ENCODE measurements at regions not wholly inside any gene's neighbourhood (a gene's known extent, or its start where the extent isn't known, plus 50 kb on each side); places are given as distances from the start of the nearest gene placed in this dataset.

DNA sequence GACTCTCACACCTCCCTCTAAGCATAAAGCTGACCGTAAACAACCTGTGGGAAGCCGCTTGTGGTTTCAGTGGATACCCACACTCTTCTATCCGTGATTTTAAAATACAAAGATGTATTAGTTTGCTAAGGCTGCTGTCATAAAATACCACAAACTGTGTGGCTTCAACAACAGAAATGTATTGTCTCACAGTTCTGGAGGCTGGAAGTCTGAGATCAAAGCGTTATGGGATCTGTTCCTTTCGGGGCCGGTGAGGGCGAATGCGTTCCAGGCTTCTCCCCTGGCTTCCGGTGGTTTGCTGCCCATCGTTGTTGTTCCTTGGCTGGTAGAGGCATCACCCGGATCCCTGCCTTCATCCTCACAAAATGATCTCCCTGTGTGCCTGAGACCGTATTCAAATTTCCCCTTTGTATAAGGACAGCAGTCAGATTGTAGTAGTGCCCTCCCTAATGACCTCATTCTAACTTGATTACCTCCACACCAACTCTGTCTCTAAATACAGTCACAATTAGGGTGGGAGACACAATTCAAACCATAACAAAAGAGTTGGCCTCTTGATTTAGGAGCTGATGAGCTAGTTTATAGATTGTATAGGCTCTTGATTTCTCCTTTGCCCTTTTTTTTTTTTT, 210.6 kb upstream of the SOX4 start:
- CTCF ChIA-PET, result interaction anchor here (0.6 to 1.6 kb wide), 2 partner anchors 8 to 14 kb away, joined by 3 to 6 read pairs; no protein-coding TSS in a partner anchor
- no peak for DNase-seq (ENCODE audit: low read depth)
- Histone ChIP-seq H3K36me3 (ENCODE audit: control insufficient read depth, insufficient read depth, low read length) (no peaks in the 10 kb centered on the region), H3K27me3 (ENCODE audit: control insufficient read depth, insufficient read depth, low read length) (no peaks in the 10 kb centered on the region), H3K4me3 (ENCODE audit: low read depth, low read length) (no peak overlapping the region)
- POLR2A ChIA-PET, result no interaction called here
- TF ChIP-seq, protein P1, sequence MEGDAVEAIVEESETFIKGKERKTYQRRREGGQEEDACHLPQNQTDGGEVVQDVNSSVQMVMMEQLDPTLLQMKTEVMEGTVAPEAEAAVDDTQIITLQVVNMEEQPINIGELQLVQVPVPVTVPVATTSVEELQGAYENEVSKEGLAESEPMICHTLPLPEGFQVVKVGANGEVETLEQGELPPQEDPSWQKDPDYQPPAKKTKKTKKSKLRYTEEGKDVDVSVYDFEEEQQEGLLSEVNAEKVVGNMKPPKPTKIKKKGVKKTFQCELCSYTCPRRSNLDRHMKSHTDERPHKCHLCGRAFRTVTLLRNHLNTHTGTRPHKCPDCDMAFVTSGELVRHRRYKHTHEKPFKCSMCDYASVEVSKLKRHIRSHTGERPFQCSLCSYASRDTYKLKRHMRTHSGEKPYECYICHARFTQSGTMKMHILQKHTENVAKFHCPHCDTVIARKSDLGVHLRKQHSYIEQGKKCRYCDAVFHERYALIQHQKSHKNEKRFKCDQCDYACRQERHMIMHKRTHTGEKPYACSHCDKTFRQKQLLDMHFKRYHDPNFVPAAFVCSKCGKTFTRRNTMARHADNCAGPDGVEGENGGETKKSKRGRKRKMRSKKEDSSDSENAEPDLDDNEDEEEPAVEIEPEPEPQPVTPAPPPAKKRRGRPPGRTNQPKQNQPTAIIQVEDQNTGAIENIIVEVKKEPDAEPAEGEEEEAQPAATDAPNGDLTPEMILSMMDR (IDR thresholded peaks at IDR 0.05; ENCODE audit: insufficient read depth, low read depth, low read length), result no peak

DNA sequence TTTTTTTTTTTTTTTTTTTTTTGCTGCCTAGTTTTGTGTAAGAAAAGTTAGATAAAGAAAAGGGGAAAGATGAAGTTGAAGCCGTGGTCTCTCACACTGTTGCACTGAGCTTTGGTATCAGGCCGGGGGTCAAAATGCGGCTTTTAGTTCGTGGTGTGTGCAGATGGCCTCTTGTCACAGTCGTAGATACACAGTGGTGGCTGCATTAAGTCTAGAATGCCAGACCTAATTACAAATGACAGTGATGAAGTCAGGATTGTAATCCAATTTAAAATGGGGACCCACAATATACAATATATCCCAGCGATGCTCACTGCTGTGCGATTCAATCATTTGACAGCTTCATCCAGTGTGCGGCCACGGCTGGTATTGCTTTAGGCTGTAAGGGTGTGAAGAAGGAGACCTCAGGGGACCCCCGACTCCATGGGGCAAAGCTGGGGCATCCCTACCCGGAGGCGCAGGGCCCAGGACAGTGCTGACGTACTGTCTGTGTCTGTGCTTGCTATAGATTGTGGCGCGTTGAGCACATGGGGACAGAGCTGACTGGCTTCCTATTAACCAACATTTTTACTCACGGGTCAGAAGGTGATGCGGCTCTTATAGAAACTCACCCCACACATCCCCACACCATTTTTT, 210.0 kb upstream of the SOX4 start:
- ChIA-PET CTCF (interaction anchor here (0.6 to 1.4 kb wide), 2 partner anchors 9 to 12 kb away, joined by 3 to 4 read pairs; no protein-coding TSS in a partner anchor), POLR2A (no interaction called here)
- DNase-seq (ENCODE audit: low read depth), result no peak
- TF ChIP-seq, protein P1 (IDR thresholded peaks at IDR 0.05; ENCODE audit: insufficient read depth, low read depth, low read length), result no peak
- no peaks in the 10 kb centered on the region for H3K27me3 ChIP-seq (ENCODE audit: control insufficient read depth, insufficient read depth, low read length)
- no peaks in the 10 kb centered on the region for H3K36me3 ChIP-seq (ENCODE audit: control insufficient read depth, insufficient read depth, low read length)
- no peak overlapping the region for H3K4me3 ChIP-seq (ENCODE audit: low read depth, low read length)

DNA sequence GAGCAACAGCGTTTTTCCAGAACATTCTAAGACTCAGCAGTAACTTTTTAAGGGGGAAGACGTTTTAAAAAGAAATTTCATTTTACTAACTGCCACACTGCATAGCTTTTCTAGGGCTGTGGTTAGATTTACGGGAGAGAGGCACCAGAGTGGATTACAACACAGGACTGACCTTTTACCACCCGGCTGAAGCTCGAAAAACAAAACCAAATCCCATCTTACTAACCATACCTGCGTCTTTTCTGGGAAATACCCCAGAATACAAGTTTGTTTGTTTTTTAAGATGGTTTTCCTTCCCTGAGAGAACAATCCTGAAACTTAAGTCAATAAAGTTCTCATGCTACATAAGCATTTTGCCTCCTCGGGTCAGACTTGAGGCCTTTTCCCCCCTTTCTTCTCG, 209.3 kb upstream of the SOX4 start:
- DNase-seq (ENCODE audit: low read depth), result peak; percentile 19
- TF ChIP-seq, protein P1 (IDR thresholded peaks at IDR 0.05; ENCODE audit: insufficient read depth, low read depth, low read length), result no peak
- CTCF ChIA-PET, result interaction anchor here (1.4 kb wide), 1 partner anchor 11 kb away, joined by 4 read pairs; no protein-coding TSS in a partner anchor
- H3K36me3 ChIP-seq (ENCODE audit: control insufficient read depth, insufficient read depth, low read length), result no peaks in the 10 kb centered on the region
- H3K4me3 ChIP-seq (ENCODE audit: low read depth, low read length), result no peak overlapping the region
- H3K27me3 ChIP-seq (ENCODE audit: control insufficient read depth, insufficient read depth, low read length), result no peaks in the 10 kb centered on the region
- POLR2A ChIA-PET, result no interaction called here

DNA sequence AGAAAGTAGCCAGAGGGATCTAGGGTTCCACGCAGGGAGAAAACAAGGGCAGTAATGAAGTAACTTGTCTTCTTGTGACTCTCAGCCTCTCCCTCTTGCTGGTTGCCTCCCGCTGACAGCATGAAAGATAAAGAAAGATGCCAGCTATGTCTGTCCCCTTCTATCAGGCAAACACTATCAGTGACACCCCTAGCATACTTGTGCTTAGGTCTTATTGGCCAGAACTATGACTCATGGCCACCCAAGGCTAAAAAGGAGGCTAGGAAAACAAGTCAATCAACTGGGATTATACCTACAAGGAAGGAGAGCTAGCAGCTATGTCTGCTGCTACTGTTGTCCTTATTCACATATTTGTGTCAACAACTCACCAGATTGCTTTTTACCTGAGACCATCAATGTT, 206.8 kb upstream of the SOX4 start:
- no peaks in the 10 kb centered on the region for H3K36me3 ChIP-seq (ENCODE audit: control insufficient read depth, insufficient read depth, low read length)
- POLR2A ChIA-PET, result no interaction called here
- CTCF ChIA-PET, result no interaction called here
- no peak for DNase-seq (ENCODE audit: low read depth)
- TF ChIP-seq, protein P1 (IDR thresholded peaks at IDR 0.05; ENCODE audit: insufficient read depth, low read depth, low read length), result no peak
- H3K4me3 ChIP-seq (ENCODE audit: low read depth, low read length), result no peak overlapping the region
- H3K27me3 ChIP-seq (ENCODE audit: control insufficient read depth, insufficient read depth, low read length), result no peaks in the 10 kb centered on the region

DNA sequence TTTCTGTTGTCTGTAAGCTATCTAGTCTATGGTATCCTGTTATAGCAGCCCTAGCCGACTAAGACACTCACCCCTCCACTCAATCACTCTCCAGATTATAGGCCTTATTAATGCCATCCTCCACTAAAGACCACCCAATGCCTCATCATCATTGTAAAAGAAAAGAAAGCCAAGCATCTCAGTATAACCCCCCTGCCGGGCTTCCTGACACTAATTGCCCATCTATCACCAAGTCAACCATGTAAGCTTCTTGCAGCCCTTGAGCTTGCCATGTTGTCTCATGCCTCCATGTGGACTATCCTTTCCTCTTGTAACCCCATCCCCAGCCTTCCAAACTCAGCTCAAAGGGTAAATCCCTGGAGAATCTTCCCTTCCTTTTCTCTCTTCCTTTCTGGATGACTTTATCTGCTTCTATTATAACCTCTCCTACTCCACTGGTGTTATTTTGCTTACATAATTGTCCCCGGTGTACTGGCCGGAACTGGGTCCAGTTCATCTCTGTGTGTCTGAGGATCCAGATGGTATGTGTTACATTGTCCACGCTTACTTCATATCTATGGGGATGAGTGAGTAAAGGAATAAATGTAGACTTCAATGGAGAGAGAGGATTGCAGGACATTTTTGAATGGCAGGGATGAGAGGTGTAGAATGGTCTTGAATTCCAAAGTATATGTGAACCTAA, 202.9 kb upstream of the SOX4 start:
- Histone ChIP-seq H3K36me3 (ENCODE audit: control insufficient read depth, insufficient read depth, low read length) (no peaks in the 10 kb centered on the region), H3K27me3 (ENCODE audit: control insufficient read depth, insufficient read depth, low read length) (no peaks in the 10 kb centered on the region), H3K4me3 (ENCODE audit: low read depth, low read length) (no peak overlapping the region)
- DNase-seq (ENCODE audit: low read depth), result no peak
- TF ChIP-seq, protein P1 (IDR thresholded peaks at IDR 0.05; ENCODE audit: insufficient read depth, low read depth, low read length), result no peak
- ChIA-PET POLR2A (no interaction called here), CTCF (no interaction called here)

Measured in BJ (cell line).